ENCODE measurements at regions not wholly inside any gene's neighbourhood (a gene's known extent, or its start where the extent isn't known, plus 50 kb on each side); places are given as distances from the start of the nearest gene placed in this dataset.

- TF ChIP-seq POLR2A (IDR thresholded peaks at IDR 0.05) (no peak), CTCF (IDR thresholded peaks at IDR 0.05) (no peak)
These were observed 216.1 kb downstream of the SHQ1 start for GRCh38 chr3:72632129-72632528.

Measured in right lobe of liver (tissue), 4 donors.